ENCODE measurements at regions not wholly inside any gene's neighbourhood (a gene's known extent, or its start where the extent isn't known, plus 50 kb on each side); places are given as distances from the start of the nearest gene placed in this dataset.

DNA sequence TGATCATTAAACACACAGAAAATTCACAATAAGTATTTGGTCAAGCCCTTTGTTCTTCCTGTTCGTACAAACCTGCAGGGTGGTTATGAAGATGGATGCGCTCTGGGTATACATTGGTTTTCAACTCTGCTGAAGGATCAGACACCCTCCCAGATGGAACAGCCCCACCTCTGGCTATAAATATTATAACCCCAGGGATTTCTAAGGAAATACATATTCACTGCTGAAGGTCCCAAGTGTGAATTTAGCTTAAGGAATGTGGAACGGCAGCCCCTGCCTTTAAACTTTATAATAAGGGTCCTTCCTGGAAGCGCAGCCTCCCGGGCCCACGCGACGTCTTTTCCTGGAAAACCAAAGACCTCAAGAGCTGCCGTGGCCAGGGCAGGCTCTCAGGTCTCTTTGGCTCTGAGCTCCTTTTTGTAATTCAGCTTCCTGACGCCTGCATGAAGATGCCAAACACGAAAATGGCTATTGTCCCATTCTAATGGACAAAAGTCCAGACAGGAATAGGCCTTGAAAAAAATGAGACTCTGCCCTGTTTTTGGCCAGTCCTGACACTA lies 172.4 kb upstream of the SSTR4 start:
- no peak for DNase-seq (ENCODE audit: low read depth, low spot score)
- ChIA-PET POLR2A (no interaction called here), CTCF (interaction anchor here (1.8 kb wide), 1 partner anchor 10 kb away, joined by 7 read pairs; no protein-coding TSS in a partner anchor)
- TF ChIP-seq, protein P1, sequence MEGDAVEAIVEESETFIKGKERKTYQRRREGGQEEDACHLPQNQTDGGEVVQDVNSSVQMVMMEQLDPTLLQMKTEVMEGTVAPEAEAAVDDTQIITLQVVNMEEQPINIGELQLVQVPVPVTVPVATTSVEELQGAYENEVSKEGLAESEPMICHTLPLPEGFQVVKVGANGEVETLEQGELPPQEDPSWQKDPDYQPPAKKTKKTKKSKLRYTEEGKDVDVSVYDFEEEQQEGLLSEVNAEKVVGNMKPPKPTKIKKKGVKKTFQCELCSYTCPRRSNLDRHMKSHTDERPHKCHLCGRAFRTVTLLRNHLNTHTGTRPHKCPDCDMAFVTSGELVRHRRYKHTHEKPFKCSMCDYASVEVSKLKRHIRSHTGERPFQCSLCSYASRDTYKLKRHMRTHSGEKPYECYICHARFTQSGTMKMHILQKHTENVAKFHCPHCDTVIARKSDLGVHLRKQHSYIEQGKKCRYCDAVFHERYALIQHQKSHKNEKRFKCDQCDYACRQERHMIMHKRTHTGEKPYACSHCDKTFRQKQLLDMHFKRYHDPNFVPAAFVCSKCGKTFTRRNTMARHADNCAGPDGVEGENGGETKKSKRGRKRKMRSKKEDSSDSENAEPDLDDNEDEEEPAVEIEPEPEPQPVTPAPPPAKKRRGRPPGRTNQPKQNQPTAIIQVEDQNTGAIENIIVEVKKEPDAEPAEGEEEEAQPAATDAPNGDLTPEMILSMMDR (IDR thresholded peaks at IDR 0.05; ENCODE audit: insufficient read depth, low read length, missing control alignments) = no peak
- H3K4me3 ChIP-seq (ENCODE audit: low read depth, low read length) = no peak overlapping the region

DNA sequence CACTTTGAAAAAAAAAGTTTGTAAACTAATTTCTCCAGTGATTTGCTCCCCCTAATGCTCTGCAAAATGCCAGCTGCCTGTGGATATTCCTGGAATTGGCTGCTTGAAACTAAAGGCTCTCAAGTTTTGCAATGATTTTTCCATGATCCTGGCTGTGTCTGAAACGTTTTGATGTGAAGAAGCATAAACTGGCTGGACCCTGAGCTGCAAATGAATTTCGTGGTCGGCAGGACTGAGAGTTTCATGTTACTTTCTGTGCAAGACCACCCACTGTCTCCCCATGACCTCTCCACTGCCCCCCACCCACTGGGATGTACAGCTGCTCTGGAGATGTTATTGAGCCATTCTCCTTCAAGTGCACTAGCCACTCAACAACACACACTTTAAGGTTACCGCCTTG lies 171.3 kb upstream of the SSTR4 start:
- DNase-seq (ENCODE audit: low read depth, low spot score) = no peak
- H3K4me3 ChIP-seq (ENCODE audit: low read depth, low read length) = no peak overlapping the region
- POLR2A ChIA-PET = no interaction called here
- TF ChIP-seq, protein P1 (IDR thresholded peaks at IDR 0.05; ENCODE audit: insufficient read depth, low read length, missing control alignments) = no peak
- CTCF ChIA-PET = interaction anchor here (1.8 kb wide), 1 partner anchor 11 kb away, joined by 7 read pairs; no protein-coding TSS in a partner anchor

DNA sequence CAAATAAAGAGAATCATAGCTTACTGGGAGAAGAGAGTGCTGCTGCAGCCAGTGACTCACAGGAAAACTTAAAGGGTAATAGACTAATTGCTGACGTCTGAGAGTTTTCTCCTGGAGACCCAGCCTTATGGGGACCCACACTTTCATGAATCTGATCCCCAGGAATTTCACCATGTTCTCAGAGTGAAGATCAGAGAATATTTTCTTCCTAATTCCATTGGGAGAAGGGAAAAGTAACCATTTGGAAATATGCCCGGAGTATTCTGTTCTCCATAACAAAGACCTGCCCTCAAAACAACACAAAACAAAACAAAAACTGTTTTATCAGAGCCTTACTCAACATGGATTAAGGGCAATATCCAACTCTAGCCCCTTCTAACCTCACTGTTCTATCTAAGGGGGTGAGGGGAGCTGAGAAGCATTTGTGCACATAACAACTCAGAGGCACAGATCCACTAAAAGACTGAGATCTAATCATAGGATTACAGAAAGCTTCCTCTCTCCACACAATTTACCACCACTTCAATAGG lies 168.2 kb upstream of the SSTR4 start:
- TF ChIP-seq, protein P1 (IDR thresholded peaks at IDR 0.05; ENCODE audit: insufficient read depth, low read length, missing control alignments) = no peak
- CTCF ChIA-PET = interaction anchor here (1.4 kb wide), 1 partner anchor 15 kb away, joined by 3 read pairs; no protein-coding TSS in a partner anchor
- DNase-seq (ENCODE audit: low read depth, low spot score) = no peak
- H3K4me3 ChIP-seq (ENCODE audit: low read depth, low read length) = no peak overlapping the region
- POLR2A ChIA-PET = no interaction called here

DNA sequence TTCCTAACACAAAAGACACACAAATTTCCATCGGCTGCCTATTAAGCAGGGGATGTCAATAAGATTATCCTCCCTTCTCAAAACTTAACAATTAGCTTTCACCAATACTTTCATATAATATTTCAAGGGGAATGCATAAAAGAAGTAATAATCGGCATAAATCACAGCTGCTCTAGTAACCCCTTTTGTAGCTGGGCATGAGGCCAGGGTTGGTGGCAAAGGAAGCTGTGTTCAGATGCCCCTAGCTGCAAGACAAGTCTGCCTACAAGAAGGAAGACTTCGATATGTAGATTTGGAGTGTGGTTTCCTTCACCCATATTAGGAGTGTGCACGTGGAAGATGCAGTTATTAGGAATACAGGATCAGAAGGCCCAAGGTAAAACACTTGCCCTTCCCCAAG lies 156.9 kb upstream of the SSTR4 start:
- CTCF ChIA-PET = no interaction called here
- POLR2A ChIA-PET = no interaction called here
- DNase-seq (ENCODE audit: low read depth, low spot score) = no peak
- TF ChIP-seq, protein P1 (IDR thresholded peaks at IDR 0.05; ENCODE audit: insufficient read depth, low read length, missing control alignments) = no peak
- no peak overlapping the region for H3K4me3 ChIP-seq (ENCODE audit: low read depth, low read length)

DNA sequence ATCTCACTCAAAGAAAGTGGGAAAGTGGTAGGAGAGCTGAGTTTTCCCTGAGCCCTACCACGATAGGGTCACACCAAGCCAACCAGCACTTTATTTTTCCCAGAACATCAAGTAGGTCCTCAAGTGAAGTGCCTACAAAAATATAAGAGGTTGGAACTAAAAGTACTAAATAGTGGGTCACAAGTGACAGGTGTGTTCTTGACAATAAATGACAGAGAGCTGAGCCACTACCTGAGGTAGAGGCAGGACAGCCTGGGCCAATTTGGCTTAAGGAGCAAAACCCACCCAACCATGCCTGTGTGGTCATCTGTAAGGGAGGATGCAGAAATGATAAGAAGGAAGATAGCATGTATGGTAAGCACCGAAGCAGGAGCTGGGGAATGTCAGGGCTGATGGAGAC lies 154.8 kb upstream of the SSTR4 start:
- DNase-seq (ENCODE audit: low read depth, low spot score) = no peak
- ChIA-PET CTCF (no interaction called here), POLR2A (no interaction called here)
- TF ChIP-seq, protein P1 (IDR thresholded peaks at IDR 0.05; ENCODE audit: insufficient read depth, low read length, missing control alignments) = no peak
- H3K4me3 ChIP-seq (ENCODE audit: low read depth, low read length) = no peak overlapping the region

DNA sequence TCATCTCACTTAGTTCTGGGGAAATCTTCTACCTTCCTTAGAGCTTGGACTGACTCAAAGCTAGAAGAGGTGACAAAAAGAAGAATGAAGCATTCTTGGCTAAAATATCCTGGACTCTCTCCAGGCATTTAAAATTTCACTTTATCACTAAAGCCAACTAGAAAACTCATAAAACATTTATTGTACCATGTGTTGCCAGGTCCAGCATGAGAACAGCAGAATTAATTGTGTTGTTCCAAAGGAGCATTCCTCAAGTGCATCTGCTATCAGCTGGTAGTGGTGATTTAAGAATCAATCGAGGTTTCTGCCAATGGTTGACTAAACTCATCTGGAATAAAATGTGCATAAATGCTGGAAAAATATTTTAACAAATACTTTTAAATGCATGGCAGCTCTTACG lies 147.3 kb upstream of the SSTR4 start:
- POLR2A ChIA-PET = no interaction called here

More for the DNA sequence above, 147.3 kb upstream of the SSTR4 start:
- CTCF ChIA-PET = no interaction called here
- DNase-seq (ENCODE audit: low read depth, low spot score) = no peak
- TF ChIP-seq, protein P1 (IDR thresholded peaks at IDR 0.05; ENCODE audit: insufficient read depth, low read length, missing control alignments) = no peak
- H3K4me3 ChIP-seq (ENCODE audit: low read depth, low read length) = no peak overlapping the region

All from AG04449 (cell line).